ENCODE measurements at regions not wholly inside any gene's neighbourhood (a gene's known extent, or its start where the extent isn't known, plus 50 kb on each side); places are given as distances from the start of the nearest gene placed in this dataset.

GRCh38 chr7:136293841-136294391, 316.8 kb upstream of the MTPN start:
- CTCF ChIA-PET (ENCODE audit: partially characterized antibody): no interaction called here
- no peak overlapping the region for H4K5ac ChIP-seq (ENCODE audit: insufficient read length, low read depth, low read length)
- no peak for FAIRE-seq

More at GRCh38 chr7:136293841-136294391, 316.8 kb upstream of the MTPN start:
- Histone ChIP-seq H3K79me2 (ENCODE audit: control insufficient read depth in 1 of 2, insufficient read depth in 2 of 2, low read length in 2 of 2) (no peaks in the 10 kb centered on the region), H2BK15ac (ENCODE audit: low read length) (no peak overlapping the region), H3K4me1 (replicated peaks in 1 of 4; ENCODE audit: control insufficient read depth in 3 of 4, insufficient read depth in 4 of 4, low read length in 3 of 4) (no peaks in the 10 kb centered on the region), H2BK20ac (ENCODE audit: low read length) (no peak overlapping the region), H3K56ac (replicated peaks; ENCODE audit: insufficient read length, low read depth, low read length) (no peak overlapping the region), H2AK5ac (ENCODE audit: low read depth, low read length) (no peak overlapping the region), H3K79me1 (ENCODE audit: low read depth, low read length) (no peaks in the 10 kb centered on the region), H3K18ac (ENCODE audit: extremely low read depth, low read length) (no peak overlapping the region), H2BK5ac (ENCODE audit: low read depth, low read length) (no peak overlapping the region), H3K9me3 (ENCODE audit: insufficient read depth in 2 of 2, low read depth in 1 of 2, low read length in 1 of 2) (no peaks in the 10 kb centered on the region), H3K36me3 (ENCODE audit: control insufficient read depth in 2 of 4, insufficient read depth in 4 of 4, low read length in 3 of 4) (no peaks in the 10 kb centered on the region), H2AFZ (ENCODE audit: low read length) (no peak overlapping the region), H3K23me2 (ENCODE audit: low read depth, low read length) (no peaks in the 10 kb centered on the region), H4K91ac (replicated peaks; ENCODE audit: insufficient read length, low read length) (no peak overlapping the region), H4K8ac (ENCODE audit: extremely low read depth, insufficient read depth, low read length) (no peak overlapping the region), H3K14ac (ENCODE audit: insufficient read length) (no peak overlapping the region), H3K9ac (replicated peaks in 1 of 4; ENCODE audit: extremely low read depth in 1 of 4, low read depth in 3 of 4, low read length in 3 of 4) (no peak overlapping the region), H2BK12ac (ENCODE audit: low read depth, low read length) (no peak overlapping the region), H3K27ac (ENCODE audit: low read depth, low read length) (no peak overlapping the region), H3K4ac (replicated peaks; ENCODE audit: insufficient read length, low read depth, low read length) (no peak overlapping the region), H3K27me3 (replicated peaks in 1 of 4; ENCODE audit: control insufficient read depth in 3 of 4, extremely low read depth in 1 of 4, insufficient read depth in 3 of 4, low read length in 3 of 4) (no peaks in the 10 kb centered on the region), H3K23ac (ENCODE audit: insufficient read length) (no peak overlapping the region), H4K20me1 (replicated peaks in 1 of 2; ENCODE audit: control insufficient read depth in 1 of 2, insufficient read depth in 2 of 2, low read length in 2 of 2) (no peaks in the 10 kb centered on the region), H2BK120ac (replicated peaks; ENCODE audit: low read depth, low read length) (no peak overlapping the region), H3K4me3 (ENCODE audit: extremely low read depth in 1 of 4, insufficient read depth in 2 of 4, low read depth in 3 of 4, low read length in 4 of 4) (no peak overlapping the region), H3K4me2 (ENCODE audit: insufficient read depth in 1 of 2, low read depth in 2 of 2, low read length in 2 of 2) (no peak overlapping the region)
- TF ChIP-seq SP2 (IDR thresholded peaks at IDR 0.05; ENCODE audit: low read length): no peak
- TF ChIP-seq MAFK (IDR thresholded peaks at IDR 0.05; ENCODE audit: low read depth, low read length): peak; percentile 57
- no peak for TF ChIP-seq SIRT6 (IDR thresholded peaks at IDR 0.05; ENCODE audit: low read length)
- 0 out of 2 replicates have a peak, but pooled peaks have one; percentile 39 for TF ChIP-seq BACH1 (IDR thresholded peaks at IDR 0.05; ENCODE audit: low read length)
- TF ChIP-seq BCL11A (IDR thresholded peaks at IDR 0.05; ENCODE audit: low read depth in 2 of 2, low read length in 2 of 2): no peak
- POLR2A ChIA-PET (ENCODE audit: partially characterized antibody): no interaction called here
- no peak for DNase-seq (ENCODE audit: low read depth in 1 of 2, low spot score in 2 of 2)
